Activated T-cell treated with anti-CD3 and anti-CD28 coated beads, Interleukin-2, amount 50 U/mL, for 4 hours (primary cell): ENCODE measurements at regions not wholly inside any gene's neighbourhood (a gene's known extent, or its start where the extent isn't known, plus 50 kb on each side); places are given as distances from the start of the nearest gene placed in this dataset.
"Not testable (repeated sequence)": the region's sequence is repeated elsewhere in the genome, so short reads cannot be mapped to it uniquely, and the experiment has no call there.

Source experiments
- ATAC-seq, 2 donors: fragments of 200-7000 bp; cut with Tn5 transposase; one replicate each; pipeline ENCODE4 v1.10.0; 2021
- DNase-seq: peaks from one replicate; pipeline ENCODE4 v3.0.0-alpha.2; 2020
- H3K27me3 Mint-ChIP-seq: one replicate; pipeline ENCODE4 v1.8.0; 2021; ENCODE audit warnings: low read depth, mixed read lengths
- H3K36me3 Mint-ChIP-seq: one replicate; pipeline ENCODE4 v1.8.0; 2022; ENCODE audit warnings: mixed read lengths; ENCODE audit not compliant: insufficient read depth
- H3K4me1 Mint-ChIP-seq: one replicate; pipeline ENCODE4 v1.8.0; 2021; ENCODE audit warnings: low read depth, mixed read lengths
- H3K4me3 Mint-ChIP-seq: one replicate; pipeline ENCODE4 v1.8.0; 2021; ENCODE audit warnings: mild to moderate bottlenecking, moderate library complexity, mixed read lengths
- H3K9me3 Mint-ChIP-seq: one replicate; pipeline ENCODE4 v1.8.0; 2021; ENCODE audit warnings: mixed read lengths

DNA sequence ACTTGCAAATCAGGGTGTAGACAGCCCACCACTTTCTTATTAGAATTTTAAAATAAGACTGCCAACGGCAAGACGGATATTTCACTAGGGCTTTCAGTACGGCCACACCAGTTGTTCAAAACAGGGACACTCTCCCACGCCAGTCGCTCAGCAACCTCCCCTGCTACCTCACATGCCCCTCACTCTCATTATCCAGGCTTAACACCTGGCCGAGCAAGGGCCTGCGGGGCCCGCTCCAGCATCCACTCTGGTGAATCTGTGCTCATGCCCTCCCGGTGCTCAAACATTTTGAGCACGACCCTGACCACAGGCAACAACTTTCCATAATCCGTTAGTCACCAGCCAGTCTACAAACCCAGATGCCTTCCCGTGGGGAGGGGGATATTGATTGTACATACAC lies 209.5 kb downstream of the NPIPA8 start:
- not testable (repeated sequence) for DNase-seq, H3K4me1 Mint-ChIP-seq, H3K27me3 Mint-ChIP-seq, H3K36me3 Mint-ChIP-seq, H3K4me3 Mint-ChIP-seq, ATAC-seq, H3K9me3 Mint-ChIP-seq

DNA sequence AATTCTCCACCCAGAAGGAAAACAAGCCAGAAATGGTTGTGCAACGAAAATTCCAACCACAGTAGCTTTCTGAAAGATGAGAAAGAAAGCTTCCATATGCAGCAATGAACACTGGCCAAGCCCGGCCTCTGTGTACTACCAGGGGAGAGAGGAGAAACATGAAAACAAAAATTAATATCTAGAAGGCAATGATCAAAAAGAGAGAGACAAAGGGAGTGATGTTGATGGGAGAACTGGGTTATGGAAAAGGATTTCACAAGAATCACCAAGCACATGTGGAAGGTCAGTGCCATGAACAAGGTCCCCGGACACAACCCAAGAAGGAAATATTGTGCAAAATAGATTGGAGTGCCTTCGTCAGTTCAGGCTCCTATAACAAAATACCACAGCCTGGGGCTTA lies 217.4 kb downstream of the NPIPA8 start:
- not testable (repeated sequence) for H3K27me3 Mint-ChIP-seq, ATAC-seq, H3K9me3 Mint-ChIP-seq, H3K4me3 Mint-ChIP-seq, DNase-seq, H3K36me3 Mint-ChIP-seq, H3K4me1 Mint-ChIP-seq

DNA sequence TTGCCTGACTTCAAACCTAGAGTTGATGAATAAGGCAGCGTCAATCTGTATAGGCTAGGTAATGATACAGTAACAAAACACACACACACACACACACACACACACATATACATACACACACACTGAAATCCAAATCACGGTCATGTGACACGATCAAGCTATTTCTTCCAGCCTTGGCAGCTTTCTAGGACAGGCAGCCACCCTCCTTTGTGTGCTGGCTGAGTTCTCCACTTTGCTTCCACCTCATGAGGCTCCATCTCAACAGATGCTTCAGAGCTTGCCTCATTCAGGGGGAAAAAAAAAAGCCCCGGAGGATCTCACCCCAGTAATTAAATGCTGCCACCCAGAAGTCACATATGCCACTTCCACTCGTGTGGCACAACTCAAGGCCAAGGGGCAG lies 217.9 kb downstream of the NPIPA8 start:
- not testable (repeated sequence) for H3K4me3 Mint-ChIP-seq, H3K9me3 Mint-ChIP-seq, H3K27me3 Mint-ChIP-seq, ATAC-seq, H3K4me1 Mint-ChIP-seq, DNase-seq, H3K36me3 Mint-ChIP-seq

DNA sequence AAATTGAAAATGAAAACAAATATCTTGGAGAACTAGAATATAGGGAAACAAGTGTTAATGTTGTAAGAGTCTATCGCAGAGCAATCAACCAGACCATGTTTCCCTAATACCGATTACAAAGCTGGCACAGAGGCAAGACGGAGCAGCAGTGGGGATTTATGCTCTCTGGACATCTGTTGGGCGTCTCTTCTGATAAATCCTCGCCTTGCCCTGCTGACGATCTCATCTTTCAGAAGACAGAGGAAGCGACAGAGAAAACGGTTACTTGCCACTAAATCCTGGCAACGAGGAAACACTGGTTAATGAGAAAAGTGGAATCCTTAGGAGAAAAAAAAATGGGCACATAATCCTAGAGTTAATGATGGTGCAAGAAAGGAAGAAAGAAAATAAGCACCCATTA lies 218.5 kb downstream of the NPIPA8 start:
- not testable (repeated sequence) for H3K9me3 Mint-ChIP-seq, H3K27me3 Mint-ChIP-seq, H3K4me3 Mint-ChIP-seq, H3K4me1 Mint-ChIP-seq, ATAC-seq, H3K36me3 Mint-ChIP-seq, DNase-seq

DNA sequence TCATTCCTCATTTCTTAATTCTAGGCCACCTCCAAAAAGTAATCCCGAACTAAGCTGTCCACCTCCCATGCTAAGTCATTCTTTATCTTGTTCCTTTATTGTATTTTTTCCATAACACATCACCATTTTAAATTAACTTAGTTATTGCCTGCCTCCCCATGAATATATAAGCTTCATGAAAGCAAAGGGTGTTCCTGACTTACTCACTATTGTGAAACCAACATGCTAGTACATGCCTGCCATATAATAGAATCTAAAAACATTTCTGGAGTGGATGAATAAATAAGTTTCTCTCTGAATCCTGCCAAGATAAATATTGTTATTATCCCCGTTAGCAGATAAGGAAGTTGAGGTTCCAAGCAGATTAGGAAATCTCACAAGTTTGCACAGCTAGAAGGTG lies 232.1 kb downstream of the NPIPA8 start:
- not testable (repeated sequence) for DNase-seq, H3K4me1 Mint-ChIP-seq, H3K36me3 Mint-ChIP-seq, ATAC-seq, H3K9me3 Mint-ChIP-seq, H3K4me3 Mint-ChIP-seq, H3K27me3 Mint-ChIP-seq

DNA sequence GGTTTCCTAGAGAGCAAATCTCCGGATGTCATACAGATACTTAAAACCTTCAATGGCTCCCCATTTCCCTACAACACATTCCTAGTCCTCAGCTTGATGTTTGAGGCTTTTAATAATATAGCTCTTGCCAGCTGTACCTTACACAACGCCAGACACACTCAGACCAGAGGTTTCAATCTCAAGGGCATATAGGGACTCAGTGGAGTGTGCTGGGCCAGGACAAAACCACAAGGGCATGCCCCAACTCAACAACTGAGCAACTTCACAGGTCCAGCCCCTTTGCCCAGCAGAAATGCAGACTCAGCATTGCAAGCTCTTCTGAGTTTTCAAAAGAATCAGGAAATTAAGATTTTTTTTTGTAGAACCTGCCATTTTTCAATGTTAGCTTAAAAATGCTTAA lies 235.5 kb downstream of the NPIPA8 start:
- not testable (repeated sequence) for H3K9me3 Mint-ChIP-seq, H3K36me3 Mint-ChIP-seq, DNase-seq, ATAC-seq, H3K4me3 Mint-ChIP-seq, H3K4me1 Mint-ChIP-seq, H3K27me3 Mint-ChIP-seq

DNA sequence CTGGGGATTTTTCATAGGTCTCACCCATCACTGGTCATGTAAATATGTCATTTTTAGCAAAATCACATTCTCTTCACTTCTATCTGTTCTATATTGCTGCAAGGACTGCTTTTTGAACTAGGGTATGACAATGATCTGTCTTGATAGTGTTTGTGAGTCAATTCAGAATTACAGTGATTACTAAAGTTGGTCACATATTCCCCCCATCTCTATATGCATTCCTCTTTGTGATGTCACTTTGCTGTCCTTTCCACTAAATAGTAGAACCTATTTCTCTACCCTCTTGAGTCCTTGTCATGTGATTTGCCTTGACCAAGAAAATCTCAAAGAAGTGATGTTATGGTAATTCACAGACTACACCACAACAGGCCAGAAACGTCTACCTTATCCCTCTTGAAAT lies 243.9 kb downstream of the NPIPA8 start:
- H3K4me1 Mint-ChIP-seq, H3K27me3 Mint-ChIP-seq, H3K9me3 Mint-ChIP-seq, DNase-seq, ATAC-seq, H3K4me3 Mint-ChIP-seq, H3K36me3 Mint-ChIP-seq: not testable (repeated sequence)

DNA sequence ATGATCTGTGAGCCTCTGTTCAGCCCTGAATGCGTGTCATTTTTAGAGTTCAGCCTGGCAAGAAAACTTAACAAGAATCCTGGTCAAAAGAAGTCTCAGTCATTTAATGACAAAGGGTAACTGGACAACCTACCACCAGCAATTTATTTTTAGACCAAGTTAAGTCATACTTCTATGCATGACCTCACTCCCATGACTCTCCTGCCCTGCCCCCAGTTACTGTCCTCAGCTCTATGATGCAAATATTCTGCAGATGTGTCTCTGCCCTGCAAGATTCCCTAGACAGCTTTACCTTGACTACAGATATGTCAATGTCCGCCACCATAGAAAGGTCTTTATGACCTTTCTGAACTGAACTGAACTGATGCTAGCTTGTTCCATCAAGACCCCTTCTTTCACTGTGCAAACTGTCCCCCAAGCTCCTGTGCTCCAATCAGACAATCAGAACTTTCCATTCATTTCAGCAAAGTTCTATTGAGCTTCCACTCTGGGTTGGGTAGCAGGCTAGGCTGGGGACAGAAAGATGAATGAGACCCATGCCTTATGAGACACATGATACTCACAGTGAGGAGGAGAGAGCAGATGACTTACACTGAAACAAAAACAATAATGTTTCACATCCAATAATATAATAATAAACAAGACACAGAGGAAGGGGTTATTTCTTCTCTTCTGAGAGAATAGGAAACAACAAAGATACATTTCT lies 255.7 kb downstream of the NPIPA8 start:
- not testable (repeated sequence) for H3K9me3 Mint-ChIP-seq, H3K36me3 Mint-ChIP-seq, DNase-seq, H3K4me3 Mint-ChIP-seq, H3K4me1 Mint-ChIP-seq, H3K27me3 Mint-ChIP-seq, ATAC-seq

DNA sequence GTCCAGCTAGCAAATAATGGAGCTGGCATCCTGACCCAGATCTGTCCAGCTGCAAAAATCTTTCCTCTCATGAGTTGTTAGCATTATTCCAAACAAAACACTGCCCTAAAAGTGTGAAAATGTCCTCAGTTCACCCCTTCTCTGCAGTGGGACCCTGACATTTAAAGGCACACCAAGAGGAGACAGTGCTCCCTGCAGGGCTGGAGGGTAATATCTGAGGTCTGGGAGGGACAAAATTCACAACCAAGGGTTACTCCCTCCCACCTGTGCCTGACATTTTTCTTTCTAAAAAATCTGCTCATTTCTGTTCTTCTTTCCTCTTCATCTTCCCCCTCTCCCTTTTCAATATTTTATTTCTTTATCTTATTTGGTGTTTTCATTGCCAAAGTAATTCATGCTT lies 258.6 kb downstream of the NPIPA8 start:
- not testable (repeated sequence) for H3K4me3 Mint-ChIP-seq, H3K27me3 Mint-ChIP-seq

DNA sequence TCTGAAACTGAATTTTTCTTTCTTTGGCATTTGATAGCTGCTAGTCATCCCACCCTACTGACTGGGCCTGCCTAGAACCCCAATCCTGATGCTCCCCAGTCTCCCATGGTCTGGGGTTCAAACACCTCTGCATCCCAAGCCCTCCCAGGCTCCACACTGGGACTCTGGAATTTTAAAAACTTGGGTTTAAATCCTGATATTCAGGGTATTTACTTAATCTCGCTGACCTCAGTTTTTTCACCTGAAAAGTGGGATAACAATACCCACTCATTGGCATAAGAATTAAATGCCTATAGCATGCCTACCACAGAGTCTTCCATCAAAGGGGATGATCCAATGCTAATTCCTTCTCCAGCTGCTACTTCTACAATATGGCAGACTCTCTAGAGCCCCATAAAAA lies 264.4 kb downstream of the NPIPA8 start:
- Mint-ChIP-seq H3K36me3 (no peaks in the 10 kb centered on the region), H3K9me3 (peaks cover 4% of the 10 kb centered on the region), H3K4me1 (no peaks in the 10 kb centered on the region), H3K4me3 (no peak overlapping the region), H3K27me3 (peaks cover 2% of the 10 kb centered on the region)
- ATAC-seq (no peak), DNase-seq (no peak)

More for the DNA sequence above, 258.6 kb downstream of the NPIPA8 start:
- not testable (repeated sequence) for H3K9me3 Mint-ChIP-seq, H3K36me3 Mint-ChIP-seq, ATAC-seq, H3K4me1 Mint-ChIP-seq, DNase-seq

DNA sequence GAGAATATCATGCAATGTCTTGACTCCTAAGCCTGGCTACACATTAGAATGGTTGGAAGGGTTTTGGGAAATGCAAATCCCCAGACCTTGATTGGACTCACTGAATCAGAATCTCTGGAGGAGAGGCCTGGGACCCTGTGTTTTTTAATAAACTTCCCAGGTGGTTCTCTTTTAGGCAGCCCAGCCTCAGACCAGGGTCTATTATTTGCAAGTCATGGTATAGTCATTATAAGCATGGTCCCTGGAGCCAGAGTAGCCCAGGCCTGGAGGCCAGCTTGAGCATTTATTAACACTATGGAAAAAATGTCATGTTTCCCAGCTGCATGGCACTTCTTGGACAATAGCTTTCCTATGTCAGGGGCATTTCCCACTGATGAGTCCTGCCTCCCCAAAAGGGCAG lies 266.9 kb downstream of the NPIPA8 start:
- H3K36me3 Mint-ChIP-seq, result no peaks in the 10 kb centered on the region
- peaks cover 8% of the 10 kb centered on the region for H3K9me3 Mint-ChIP-seq

DNA sequence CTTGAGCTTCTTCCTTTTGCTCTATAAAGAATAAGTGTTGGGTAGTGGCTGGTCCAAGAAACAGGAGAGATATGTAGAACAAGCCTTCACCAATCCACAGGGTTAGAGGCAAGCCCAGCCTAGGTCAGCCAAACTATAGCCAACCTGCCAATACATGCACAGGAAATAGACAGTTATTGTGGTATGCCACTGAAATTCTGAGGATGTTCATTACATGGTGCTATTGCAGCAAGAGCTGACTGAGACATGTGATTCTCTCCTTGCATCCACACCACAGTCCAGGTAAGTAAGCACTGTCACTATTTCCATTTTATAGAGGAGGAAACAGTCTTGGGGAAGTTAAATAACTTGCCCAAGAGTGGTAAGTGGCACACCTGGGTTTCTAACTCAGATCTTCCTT lies 268.1 kb downstream of the NPIPA8 start:
- H3K4me3 Mint-ChIP-seq, result no peak overlapping the region
- H3K36me3 Mint-ChIP-seq, result no peaks in the 10 kb centered on the region
- no peaks in the 10 kb centered on the region for H3K4me1 Mint-ChIP-seq
- DNase-seq (no peak), ATAC-seq (no peak)
- peaks cover 8% of the 10 kb centered on the region for H3K9me3 Mint-ChIP-seq
- peaks cover 6% of the 10 kb centered on the region for H3K27me3 Mint-ChIP-seq

More for the DNA sequence above, 266.9 kb downstream of the NPIPA8 start:
- no peak overlapping the region for H3K4me3 Mint-ChIP-seq
- ATAC-seq, result no peak
- no peak for DNase-seq
- peaks cover 2% of the 10 kb centered on the region for H3K27me3 Mint-ChIP-seq
- H3K4me1 Mint-ChIP-seq, result no peaks in the 10 kb centered on the region

DNA sequence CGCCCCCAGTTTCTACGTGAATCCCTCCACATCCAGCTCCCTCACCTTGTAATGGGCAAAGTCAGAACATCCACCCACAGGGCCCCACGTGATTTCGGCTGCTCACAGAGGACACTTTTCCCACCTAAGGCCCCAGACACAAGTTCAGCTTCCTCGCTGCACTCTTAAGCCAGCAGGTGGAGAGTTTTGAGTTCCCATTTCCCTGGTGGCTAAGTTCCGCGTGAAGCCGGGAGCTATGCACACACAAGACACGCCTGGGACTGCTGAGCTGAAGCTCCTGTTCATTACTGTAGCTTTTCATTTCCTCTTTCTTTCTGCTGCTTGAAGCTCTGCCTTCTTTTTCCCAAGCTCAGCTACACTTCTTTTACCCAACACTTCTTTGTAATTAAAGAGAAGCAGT lies 273.8 kb downstream of the NPIPA8 start:
- no peak for ATAC-seq
- Mint-ChIP-seq H3K4me3 (no peak overlapping the region), H3K9me3 (peaks cover 4% of the 10 kb centered on the region), H3K4me1 (no peaks in the 10 kb centered on the region), H3K27me3 (peaks cover 9% of the 10 kb centered on the region), H3K36me3 (no peaks in the 10 kb centered on the region)
- no peak for DNase-seq

DNA sequence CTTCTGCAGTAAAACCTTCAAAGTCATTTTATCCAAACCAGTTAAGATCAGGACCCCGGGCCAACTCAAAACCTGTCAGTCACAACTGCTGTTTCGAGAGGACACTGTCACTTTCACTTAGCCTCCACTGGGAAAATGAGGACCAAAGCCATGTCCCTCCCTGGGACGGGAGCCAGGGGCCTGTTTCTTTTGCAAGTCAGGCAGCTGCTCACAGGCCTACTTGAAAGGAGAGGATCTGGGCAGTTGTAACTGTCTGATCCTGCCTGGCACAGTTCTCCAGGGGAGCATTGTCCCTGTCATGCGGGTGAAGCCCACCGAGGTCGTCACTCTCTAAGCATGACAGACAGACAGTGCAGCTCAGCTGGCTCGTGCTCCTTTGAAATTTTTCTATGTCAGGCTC lies 276.2 kb downstream of the NPIPA8 start:
- Mint-ChIP-seq H3K4me3 (no peak overlapping the region), H3K4me1 (no peaks in the 10 kb centered on the region), H3K9me3 (peaks cover 4% of the 10 kb centered on the region), H3K27me3 (peaks cover 9% of the 10 kb centered on the region), H3K36me3 (no peaks in the 10 kb centered on the region)
- ATAC-seq, result no peak
- DNase-seq, result no peak

DNA sequence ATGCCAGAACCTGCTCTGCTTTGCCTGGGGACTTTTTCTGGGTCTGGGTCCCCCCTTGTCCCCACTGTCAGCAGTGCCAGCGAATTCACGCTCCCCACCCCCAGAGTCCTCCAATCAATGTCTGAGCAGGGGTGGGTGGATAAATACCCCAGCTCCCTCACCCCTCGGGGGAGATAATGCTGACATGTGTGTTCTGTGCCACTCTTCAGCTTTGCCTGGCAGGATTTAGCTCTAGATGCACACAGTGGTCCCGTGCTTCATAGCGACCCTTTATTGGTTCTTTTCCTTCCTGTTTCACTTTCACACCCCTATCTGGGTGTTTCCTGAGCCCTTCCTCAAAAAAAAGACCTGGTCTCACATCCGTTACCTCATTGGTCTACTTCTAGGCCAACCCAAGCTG lies 277.0 kb downstream of the NPIPA8 start:
- no peak for ATAC-seq

DNA sequence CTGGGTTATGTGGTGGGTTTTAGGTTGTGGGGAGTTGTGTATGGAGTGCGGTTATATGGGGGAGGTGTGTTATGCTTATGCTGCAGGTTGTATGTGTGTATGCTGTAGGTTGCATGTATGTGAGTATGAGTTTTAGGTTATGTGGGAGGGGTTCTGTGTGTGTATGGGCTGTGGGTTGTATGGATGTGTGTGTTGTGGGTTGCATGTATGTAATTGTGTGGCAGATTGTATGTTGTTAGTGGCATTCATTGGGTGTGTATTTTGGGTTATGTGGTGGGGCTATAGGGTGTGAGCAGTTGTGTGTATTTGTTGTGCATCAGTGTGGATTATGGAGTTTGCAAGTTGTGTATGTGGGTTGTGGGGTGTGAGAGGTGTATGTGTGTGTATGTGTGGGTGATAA lies 277.4 kb downstream of the NPIPA8 start:
- no peaks in the 10 kb centered on the region for H3K36me3 Mint-ChIP-seq
- H3K9me3 Mint-ChIP-seq, result no peaks in the 10 kb centered on the region
- no peak for ATAC-seq
- H3K4me1 Mint-ChIP-seq, result no peaks in the 10 kb centered on the region
- peaks cover 9% of the 10 kb centered on the region for H3K27me3 Mint-ChIP-seq
- H3K4me3 Mint-ChIP-seq, result no peak overlapping the region
- no peak for DNase-seq

More for the DNA sequence above, 277.0 kb downstream of the NPIPA8 start:
- no peaks in the 10 kb centered on the region for H3K9me3 Mint-ChIP-seq
- no peak for DNase-seq
- no peak overlapping the region for H3K4me3 Mint-ChIP-seq
- no peaks in the 10 kb centered on the region for H3K36me3 Mint-ChIP-seq
- no peaks in the 10 kb centered on the region for H3K4me1 Mint-ChIP-seq
- H3K27me3 Mint-ChIP-seq, result peaks cover 9% of the 10 kb centered on the region
